GM10266 (cell line): ENCODE measurements at regions not wholly inside any gene's neighbourhood (a gene's known extent, or its start where the extent isn't known, plus 50 kb on each side); places are given as distances from the start of the nearest gene placed in this dataset.
A peak's percentile ranks its signal among the peaks of the same experiment; 100 is the strongest.

ENCODE experiments used
- DNase-seq: peaks from one replicate; pipeline ENCODE4 v3.0.0; 2012; ENCODE audit errors: extremely low spot score
- CTCF ChIP-seq: IDR thresholded peaks from 2 replicates; pipeline ENCODE4 v1.5.1; 2012; ENCODE audit warnings: mild to moderate bottlenecking, low read depth; ENCODE audit not compliant: control insufficient read depth, insufficient read depth; ENCODE audit errors: missing control alignments

- no peak for TF ChIP-seq CTCF
- DNase-seq, result no peak
These were observed 162.4 kb downstream of the S1PR1 start for GRCh38 chr1:101399222-101399621.

- no peak for TF ChIP-seq CTCF
- no peak for DNase-seq
These were observed 169.5 kb downstream of the S1PR1 start for GRCh38 chr1:101406271-101406670.

- TF ChIP-seq CTCF, result no peak
- DNase-seq, result no peak
These were observed 169.9 kb downstream of the S1PR1 start for GRCh38 chr1:101406681-101407080.

- TF ChIP-seq CTCF, result no peak
- peak; percentile 45 for DNase-seq
These were observed 170.8 kb downstream of the S1PR1 start for GRCh38 chr1:101407505-101408211.

GRCh38 chr1:101408212-101409042, 171.6 kb downstream of the S1PR1 start:
- no peak for TF ChIP-seq CTCF
- DNase-seq, result no peak

GRCh38 chr1:101409102-101409501, 172.3 kb downstream of the S1PR1 start:
- DNase-seq, result no peak
- TF ChIP-seq CTCF, result no peak
